ENCODE measurements at regions not wholly inside any gene's neighbourhood (a gene's known extent, or its start where the extent isn't known, plus 50 kb on each side); places are given as distances from the start of the nearest gene placed in this dataset.
"Not testable (repeated sequence)": the region's sequence is repeated elsewhere in the genome, so short reads cannot be mapped to it uniquely, and the experiment has no call there.

DNA sequence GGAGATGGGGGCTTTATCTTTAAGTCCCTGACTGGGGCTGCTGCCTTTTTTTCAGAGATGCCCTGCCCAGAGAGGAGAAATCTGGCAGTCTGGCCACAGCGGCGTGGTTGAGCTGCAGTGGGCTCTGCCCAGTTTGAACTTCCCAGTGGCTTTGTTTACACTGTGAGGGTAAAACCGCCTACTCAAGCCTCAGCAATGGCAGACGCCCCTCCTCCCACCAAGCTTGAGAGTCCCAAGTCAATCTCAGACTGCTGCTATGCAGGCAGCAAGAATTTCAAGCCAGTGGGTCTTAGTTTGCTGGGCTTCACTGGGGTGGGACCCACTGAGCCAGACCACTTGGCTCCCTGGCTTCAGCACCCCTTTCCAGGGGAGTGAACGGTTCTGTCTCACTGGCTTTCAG, 76.4 kb upstream of the DNAJC1 start:
- DNase-seq (ENCODE audit: low spot score), result not testable (repeated sequence)

DNA sequence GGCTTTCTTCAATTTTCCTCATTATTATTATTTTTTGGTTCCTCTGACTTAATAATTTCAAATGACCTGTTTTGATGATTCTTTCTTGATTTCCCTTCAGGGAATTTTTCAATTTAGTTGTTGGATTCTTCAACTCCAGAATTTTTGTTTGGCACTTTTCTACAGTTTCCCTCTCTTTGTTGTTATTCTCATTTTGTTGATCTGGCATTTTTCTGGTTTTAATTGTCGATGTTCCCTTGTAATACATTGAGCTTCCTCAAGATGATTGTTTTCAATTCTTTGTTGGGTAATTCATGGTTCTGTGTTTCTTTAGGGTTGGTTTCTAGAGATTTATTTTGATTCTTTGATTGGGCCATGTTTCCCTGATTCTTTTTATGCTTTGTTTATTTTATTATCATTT, 67.8 kb upstream of the DNAJC1 start:
- no peak for DNase-seq (ENCODE audit: low spot score)

DNA sequence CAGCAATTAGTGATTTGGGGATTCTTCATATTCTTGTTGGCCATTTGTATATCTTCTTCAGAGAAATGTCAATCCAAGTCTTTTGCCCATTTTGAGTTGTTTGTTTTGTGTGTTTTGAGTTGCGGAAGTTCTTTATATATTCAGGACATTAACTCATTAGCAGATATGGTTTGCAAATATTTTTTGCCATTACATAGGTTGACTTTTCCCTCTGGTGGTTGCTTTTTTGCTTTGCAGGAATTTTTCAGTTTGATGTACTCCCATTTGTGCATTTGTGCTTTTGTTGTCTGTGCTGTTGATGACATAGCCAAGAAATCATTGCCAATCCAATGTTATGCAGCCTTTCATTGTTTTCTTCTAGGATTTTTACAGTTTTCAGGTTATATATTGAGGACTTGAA, 63.6 kb upstream of the DNAJC1 start:
- DNase-seq (ENCODE audit: low spot score), result no peak

DNA sequence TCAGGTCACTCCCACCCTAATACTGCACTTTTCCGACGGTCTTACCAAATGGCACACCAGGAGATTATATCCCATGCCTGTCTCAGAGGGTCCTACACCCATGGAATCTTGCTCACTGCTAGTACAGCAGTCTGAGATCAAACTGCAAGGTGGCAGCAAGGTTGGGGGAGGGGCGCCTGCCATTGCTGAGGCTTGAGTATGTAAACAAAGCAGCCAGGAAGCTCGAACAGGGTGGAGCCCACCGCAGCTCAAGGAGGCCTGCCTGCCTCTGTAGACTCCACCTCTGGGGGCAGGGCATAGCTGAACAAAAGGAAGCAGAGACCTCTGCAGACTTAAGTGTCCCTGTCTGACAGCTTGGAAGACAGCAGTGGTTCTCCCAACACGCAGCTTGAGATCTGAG, 57.5 kb upstream of the DNAJC1 start:
- DNase-seq (ENCODE audit: low spot score), result not testable (repeated sequence)

DNA sequence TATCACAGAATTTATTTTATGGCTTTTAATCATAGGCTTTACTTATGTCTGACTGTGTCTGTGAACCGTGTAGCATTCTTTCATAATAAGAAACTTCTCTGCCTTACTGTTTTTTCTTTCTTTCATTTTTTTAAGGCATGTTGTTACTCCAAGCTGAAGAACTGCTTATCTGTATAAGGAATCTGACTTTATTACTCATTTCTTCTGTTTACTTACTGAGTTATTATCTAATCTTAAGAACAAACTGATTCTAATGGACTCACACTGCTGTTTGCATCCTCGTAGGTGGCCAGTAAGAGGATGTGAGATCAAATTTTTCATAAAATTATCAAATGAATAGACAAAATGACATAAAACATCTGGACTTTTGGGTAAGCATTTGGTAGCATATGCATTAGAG, 54.7 kb upstream of the DNAJC1 start:
- DNase-seq (ENCODE audit: low spot score), result no peak

DNA sequence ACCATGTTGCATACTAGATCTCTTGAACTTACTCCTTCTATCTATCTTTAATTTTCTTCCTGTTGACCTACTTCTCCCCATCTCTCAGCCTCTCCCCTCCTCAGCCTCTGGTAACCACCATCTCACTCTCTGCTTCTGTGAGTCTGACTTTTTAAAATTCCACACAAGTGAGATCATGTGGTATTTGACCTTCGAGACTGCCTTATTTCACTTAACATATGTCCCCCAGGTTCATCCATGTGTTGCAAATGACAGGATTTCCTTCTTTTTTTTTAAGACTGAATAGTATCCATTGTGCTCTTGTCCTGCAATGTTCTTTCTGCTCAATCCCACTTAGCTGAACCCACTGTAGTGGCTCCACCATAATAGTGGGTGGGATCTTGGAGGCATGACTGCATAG, 51.4 kb upstream of the DNAJC1 start:
- DNase-seq (ENCODE audit: low spot score), result no peak

Data from pons (tissue), 1 donor.